ENCODE measurements at regions not wholly inside any gene's neighbourhood (a gene's known extent, or its start where the extent isn't known, plus 50 kb on each side); places are given as distances from the start of the nearest gene placed in this dataset.
A peak's percentile ranks its signal among the peaks of the same experiment; 100 is the strongest.

DNA sequence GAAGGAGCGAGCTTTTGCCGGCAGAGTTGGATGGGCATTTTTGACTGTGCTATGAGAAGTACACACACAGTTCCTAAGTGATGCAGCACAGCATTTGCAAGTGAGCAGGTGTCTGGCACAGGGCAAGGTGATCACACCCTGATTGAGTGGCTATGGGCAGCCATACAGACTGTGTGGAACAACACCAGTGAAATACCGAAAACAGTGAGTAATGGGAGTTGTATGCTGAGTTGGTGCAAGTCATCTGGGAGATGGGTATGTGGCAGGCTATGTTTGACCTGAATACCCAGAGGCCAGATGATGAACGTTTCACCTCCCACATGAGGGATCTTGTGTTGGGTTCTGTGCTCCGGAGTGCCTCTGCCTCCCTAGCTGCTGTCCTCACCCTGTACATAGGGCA is 53.5 kb upstream of the TIPARP start:
- intact Hi-C loops (cut with micrococcal nuclease), result no loop called here
- Mint-ChIP-seq H3K27ac (no peak overlapping the region), H3K4me1 (no peaks in the 10 kb centered on the region), H3K27me3 (no peaks in the 10 kb centered on the region), H3K36me3 (no peaks in the 10 kb centered on the region), H3K9me3 (no peaks in the 10 kb centered on the region), H3K4me3 (no peak overlapping the region)
- no peaks in the 10 kb centered on the region for H3K36me3 ChIP-seq (ENCODE audit: insufficient read depth, low read length)
- ChIA-PET CTCF (ENCODE audit: partially characterized antibody) (interaction anchor here (1.9 kb wide), 1 partner anchor 517 kb away, joined by 5 read pairs; no protein-coding TSS in a partner anchor), POLR2A (ENCODE audit: partially characterized antibody) (no interaction called here)
- H3K27ac ChIP-seq (ENCODE audit: low read depth, low read length), result no peak overlapping the region
- H3K4me3 ChIP-seq (ENCODE audit: low read length in 2 of 2), result no peak overlapping the region
- DNase-seq, result no peak
- H3K27me3 ChIP-seq (ENCODE audit: insufficient read depth, low read length), result no peaks in the 10 kb centered on the region
- H3K9me3 ChIP-seq (ENCODE audit: control insufficient read depth in 1 of 2, low read length in 2 of 2), result no peaks in the 10 kb centered on the region
- H3K4me1 ChIP-seq (ENCODE audit: insufficient read depth, low read length), result no peaks in the 10 kb centered on the region

DNA sequence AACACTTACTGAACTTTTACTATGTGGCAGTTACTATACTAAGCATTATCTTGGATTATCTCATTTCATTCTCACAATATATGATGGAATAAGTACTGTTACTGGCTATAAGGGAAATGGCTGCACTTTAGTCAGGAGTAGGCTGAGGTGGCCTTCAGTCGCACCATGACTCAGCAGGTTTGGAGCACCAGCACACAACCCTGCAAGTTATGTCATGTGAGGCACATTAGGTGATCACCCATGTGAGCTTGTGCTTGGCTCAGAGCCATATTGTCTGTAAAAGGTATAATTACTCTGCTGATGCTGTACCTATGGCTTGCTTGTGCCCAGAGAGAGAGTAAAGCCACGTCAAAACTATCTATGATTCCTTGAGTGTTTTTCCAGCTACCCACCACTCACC is 54.1 kb upstream of the TIPARP start:
- no peak overlapping the region for H3K4me3 ChIP-seq (ENCODE audit: low read length in 2 of 2)
- intact Hi-C loops (cut with micrococcal nuclease), result no loop called here
- no peaks in the 10 kb centered on the region for H3K9me3 Mint-ChIP-seq
- no peaks in the 10 kb centered on the region for H3K36me3 Mint-ChIP-seq
- H3K27ac ChIP-seq (ENCODE audit: low read depth, low read length), result no peak overlapping the region
- no peaks in the 10 kb centered on the region for H3K36me3 ChIP-seq (ENCODE audit: insufficient read depth, low read length)
- DNase-seq, result no peak
- H3K27me3 ChIP-seq (ENCODE audit: insufficient read depth, low read length), result no peaks in the 10 kb centered on the region
- POLR2A ChIA-PET (ENCODE audit: partially characterized antibody), result no interaction called here
- CTCF ChIA-PET (ENCODE audit: partially characterized antibody), result interaction anchor here (0.7 to 1.9 kb wide), 2 partner anchors 497 to 517 kb away, joined by 3 to 5 read pairs; no protein-coding TSS in a partner anchor
- no peaks in the 10 kb centered on the region for H3K4me1 Mint-ChIP-seq
- H3K27ac Mint-ChIP-seq, result no peak overlapping the region
- H3K9me3 ChIP-seq (ENCODE audit: control insufficient read depth in 1 of 2, low read length in 2 of 2), result no peaks in the 10 kb centered on the region
- no peaks in the 10 kb centered on the region for H3K4me1 ChIP-seq (ENCODE audit: insufficient read depth, low read length)
- H3K27me3 Mint-ChIP-seq, result no peaks in the 10 kb centered on the region
- no peak overlapping the region for H3K4me3 Mint-ChIP-seq

DNA sequence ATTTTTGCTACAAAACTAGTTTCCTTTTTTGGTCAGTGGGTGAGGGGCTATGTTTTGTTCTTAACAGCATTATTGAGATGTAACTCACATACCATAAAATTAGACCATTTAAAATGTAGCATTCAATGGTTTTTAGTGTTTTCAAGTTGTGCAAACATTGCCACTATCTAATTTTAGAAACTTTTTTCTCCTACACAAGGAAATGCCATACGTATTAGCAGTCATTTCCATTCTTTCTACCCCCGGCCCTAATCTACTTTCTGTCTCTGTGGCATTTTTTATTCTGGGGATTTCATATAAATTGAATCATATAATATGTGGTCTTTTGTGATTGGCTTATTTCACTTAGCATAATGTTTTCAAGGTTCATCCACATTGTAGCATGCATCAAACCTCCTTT is 55.0 kb upstream of the TIPARP start:
- no peaks in the 10 kb centered on the region for H3K4me1 ChIP-seq (ENCODE audit: insufficient read depth, low read length)
- CTCF ChIA-PET (ENCODE audit: partially characterized antibody), result interaction anchor here (0.7 kb wide), 1 partner anchor 498 kb away, joined by 3 read pairs; no protein-coding TSS in a partner anchor
- POLR2A ChIA-PET (ENCODE audit: partially characterized antibody), result no interaction called here

DNA sequence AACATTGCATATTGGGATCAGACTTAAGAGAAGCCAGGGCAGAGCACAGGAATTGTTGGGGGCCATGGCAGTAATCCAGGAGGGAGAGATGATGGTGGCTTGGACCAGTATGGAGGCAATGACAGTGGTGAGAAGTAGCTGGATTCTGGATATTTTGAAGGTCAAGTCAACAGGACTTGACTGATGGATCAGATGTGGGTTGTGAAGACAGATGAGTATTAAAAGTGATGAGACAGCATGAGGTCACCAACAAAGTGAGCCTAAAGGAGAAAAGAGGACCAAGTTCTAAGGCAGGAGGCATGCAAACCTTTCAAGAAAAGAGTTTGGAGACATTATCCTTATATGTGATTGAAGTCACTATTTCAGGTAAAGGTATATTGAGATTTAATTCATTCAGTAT is 56.6 kb upstream of the TIPARP start:
- Histone ChIP-seq H3K4me1 (ENCODE audit: insufficient read depth, low read length) (no peaks in the 10 kb centered on the region), H3K9me3 (ENCODE audit: control insufficient read depth in 1 of 2, low read length in 2 of 2) (no peaks in the 10 kb centered on the region), H3K27ac (ENCODE audit: low read depth, low read length) (no peak overlapping the region), H3K27me3 (ENCODE audit: insufficient read depth, low read length) (no peaks in the 10 kb centered on the region), H3K4me3 (ENCODE audit: low read length in 2 of 2) (no peak overlapping the region), H3K36me3 (ENCODE audit: insufficient read depth, low read length) (no peaks in the 10 kb centered on the region)
- no peak for DNase-seq
- no peaks in the 10 kb centered on the region for H3K9me3 Mint-ChIP-seq
- no peaks in the 10 kb centered on the region for H3K36me3 Mint-ChIP-seq
- ChIA-PET CTCF (ENCODE audit: partially characterized antibody) (no interaction called here), POLR2A (ENCODE audit: partially characterized antibody) (no interaction called here)
- H3K27ac Mint-ChIP-seq, result no peak overlapping the region
- H3K27me3 Mint-ChIP-seq, result no peaks in the 10 kb centered on the region
- no peaks in the 10 kb centered on the region for H3K4me1 Mint-ChIP-seq
- H3K4me3 Mint-ChIP-seq, result no peak overlapping the region
- intact Hi-C loops (cut with micrococcal nuclease), result no loop called here

More for the DNA sequence above, 55.0 kb upstream of the TIPARP start:
- Mint-ChIP-seq H3K4me3 (no peak overlapping the region), H3K36me3 (no peaks in the 10 kb centered on the region), H3K9me3 (no peaks in the 10 kb centered on the region), H3K4me1 (no peaks in the 10 kb centered on the region), H3K27ac (no peak overlapping the region), H3K27me3 (no peaks in the 10 kb centered on the region)
- Histone ChIP-seq H3K4me3 (ENCODE audit: low read length in 2 of 2) (no peak overlapping the region), H3K27ac (ENCODE audit: low read depth, low read length) (no peak overlapping the region), H3K9me3 (ENCODE audit: control insufficient read depth in 1 of 2, low read length in 2 of 2) (no peaks in the 10 kb centered on the region), H3K27me3 (ENCODE audit: insufficient read depth, low read length) (no peaks in the 10 kb centered on the region), H3K36me3 (ENCODE audit: insufficient read depth, low read length) (no peaks in the 10 kb centered on the region)
- DNase-seq, result no peak
- intact Hi-C loops (cut with micrococcal nuclease), result no loop called here

DNA sequence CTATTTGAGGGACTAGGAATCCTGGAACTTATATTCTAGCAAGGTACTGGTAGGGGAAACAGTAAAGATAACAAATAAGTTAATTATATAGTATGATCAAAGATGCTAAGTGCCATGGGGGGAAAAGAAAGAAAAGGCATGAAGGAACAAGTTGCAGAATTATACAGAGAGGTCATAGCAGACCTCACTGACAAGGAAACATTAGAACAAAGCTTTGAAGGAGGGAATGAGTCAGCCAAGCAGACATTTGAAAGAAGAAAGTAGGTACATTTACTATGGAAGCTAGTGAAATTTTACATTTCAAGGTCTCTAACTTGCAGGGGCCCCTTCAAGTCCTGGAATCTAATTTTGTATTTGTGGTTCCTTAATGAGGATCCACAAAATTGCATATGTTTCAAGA is 57.2 kb upstream of the TIPARP start:
- Histone ChIP-seq H3K27ac (ENCODE audit: low read depth, low read length) (no peak overlapping the region), H3K36me3 (ENCODE audit: insufficient read depth, low read length) (no peaks in the 10 kb centered on the region), H3K4me3 (ENCODE audit: low read length in 2 of 2) (no peak overlapping the region), H3K4me1 (ENCODE audit: insufficient read depth, low read length) (no peaks in the 10 kb centered on the region), H3K27me3 (ENCODE audit: insufficient read depth, low read length) (no peaks in the 10 kb centered on the region), H3K9me3 (ENCODE audit: control insufficient read depth in 1 of 2, low read length in 2 of 2) (no peaks in the 10 kb centered on the region)
- intact Hi-C loops (cut with micrococcal nuclease), result no loop called here
- ChIA-PET CTCF (ENCODE audit: partially characterized antibody) (no interaction called here), POLR2A (ENCODE audit: partially characterized antibody) (no interaction called here)
- no peaks in the 10 kb centered on the region for H3K4me1 Mint-ChIP-seq
- H3K9me3 Mint-ChIP-seq, result no peaks in the 10 kb centered on the region
- H3K27ac Mint-ChIP-seq, result no peak overlapping the region
- H3K4me3 Mint-ChIP-seq, result no peak overlapping the region
- no peaks in the 10 kb centered on the region for H3K27me3 Mint-ChIP-seq
- DNase-seq, result no peak
- no peaks in the 10 kb centered on the region for H3K36me3 Mint-ChIP-seq

DNA sequence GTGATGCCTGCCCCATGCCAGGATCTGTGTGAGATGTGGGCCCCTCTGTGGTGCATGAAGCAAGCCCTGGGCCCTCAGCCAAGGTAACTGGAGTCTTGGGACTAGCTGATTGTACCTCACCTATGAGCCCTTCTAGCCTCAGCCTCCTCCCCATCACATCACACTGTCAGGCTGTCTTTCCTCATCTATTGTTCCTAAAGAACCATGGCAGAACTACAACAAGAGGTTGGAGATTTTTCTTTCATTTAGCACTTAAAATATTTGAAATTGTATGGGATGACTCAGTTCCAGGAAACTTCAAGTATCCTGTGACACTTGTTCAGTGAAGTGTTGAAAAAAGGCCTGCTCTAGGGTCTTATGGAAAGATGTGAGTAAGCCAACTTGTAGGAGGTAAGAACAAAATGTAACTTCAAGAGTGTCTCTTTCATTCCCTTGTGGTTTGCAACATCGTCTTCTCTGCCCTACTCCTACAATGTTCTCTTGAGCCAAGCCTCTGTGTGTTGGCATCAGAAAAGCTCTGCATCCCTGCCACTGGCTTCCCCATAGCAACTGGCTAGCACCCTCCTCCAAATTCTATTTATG is 58.7 kb upstream of the TIPARP start:
- H3K27me3 Mint-ChIP-seq, result peaks cover 0 to 1% of the 10 kb centered on the region in 2 donors
- Histone ChIP-seq H3K27ac (ENCODE audit: low read depth, low read length) (no peak overlapping the region), H3K9me3 (ENCODE audit: control insufficient read depth in 1 of 2, low read length in 2 of 2) (no peaks in the 10 kb centered on the region), H3K36me3 (ENCODE audit: insufficient read depth, low read length) (no peaks in the 10 kb centered on the region), H3K27me3 (ENCODE audit: insufficient read depth, low read length) (no peaks in the 10 kb centered on the region), H3K4me1 (ENCODE audit: insufficient read depth, low read length) (no peaks in the 10 kb centered on the region), H3K4me3 (ENCODE audit: low read length in 2 of 2) (no peak overlapping the region)
- no peaks in the 10 kb centered on the region for H3K9me3 Mint-ChIP-seq
- intact Hi-C loops (cut with micrococcal nuclease), result no loop called here
- ChIA-PET CTCF (ENCODE audit: partially characterized antibody) (no interaction called here), POLR2A (ENCODE audit: partially characterized antibody) (interaction anchor here (1.2 kb wide), 1 partner anchor 58 kb away, joined by 4 read pairs; the partner anchor contains the start of gene TIPARP)
- no peaks in the 10 kb centered on the region for H3K36me3 Mint-ChIP-seq
- H3K27ac Mint-ChIP-seq, result peak overlapping the region in 1 of 7 donors; percentile 10
- no peak overlapping the region for H3K4me3 Mint-ChIP-seq
- no peak for DNase-seq
- no peaks in the 10 kb centered on the region for H3K4me1 Mint-ChIP-seq

DNA sequence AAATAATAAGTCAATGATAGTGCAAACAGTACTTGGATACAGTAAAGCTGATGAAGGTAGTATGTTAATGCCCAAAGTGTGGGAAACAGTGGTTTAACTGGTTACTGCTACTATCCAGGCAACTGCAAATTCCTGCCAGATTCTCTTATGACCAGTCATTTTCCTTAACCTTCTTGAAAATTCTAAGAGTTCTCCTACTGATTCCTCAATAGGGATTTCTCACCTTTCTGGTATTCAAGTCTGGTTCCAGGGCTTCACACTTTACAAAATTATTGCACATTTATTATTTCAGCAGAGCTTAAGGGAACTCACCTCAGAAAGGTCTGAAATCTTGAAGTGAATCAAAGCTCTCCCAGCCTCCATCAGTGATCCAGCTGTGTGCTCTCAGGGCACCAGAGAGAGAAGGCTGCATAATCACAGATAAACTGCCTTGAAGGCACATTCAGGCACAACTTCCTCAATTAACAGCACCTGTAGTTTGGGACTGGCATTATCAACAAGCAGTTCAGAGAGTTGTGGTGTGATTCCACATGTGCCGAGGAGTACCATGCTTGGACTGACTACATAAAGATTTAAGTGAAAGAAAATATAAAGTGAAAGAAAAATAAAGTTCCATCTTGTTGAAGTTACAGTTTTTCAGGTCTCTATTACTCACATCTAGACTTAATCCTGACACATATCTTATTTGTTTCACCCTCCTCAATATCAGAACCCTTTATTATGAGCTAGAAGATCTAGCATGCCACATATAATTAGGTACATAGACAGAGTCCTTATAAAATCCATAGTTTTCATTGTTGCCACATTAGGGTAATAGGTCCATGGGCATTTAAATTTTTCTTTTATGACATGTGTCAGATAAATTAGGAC is 59.5 kb upstream of the TIPARP start:
- H3K4me3 Mint-ChIP-seq, result no peak overlapping the region
- ChIA-PET POLR2A (ENCODE audit: partially characterized antibody) (no interaction called here), CTCF (ENCODE audit: partially characterized antibody) (interaction anchor here (1.2 kb wide), 1 partner anchor 522 kb away, joined by 4 read pairs; no protein-coding TSS in a partner anchor)
- peaks cover 0 to 3% (median 0%) of the 10 kb centered on the region in 4 donors for H3K4me1 Mint-ChIP-seq
- Histone ChIP-seq H3K36me3 (ENCODE audit: insufficient read depth, low read length) (no peaks in the 10 kb centered on the region), H3K9me3 (ENCODE audit: control insufficient read depth in 1 of 2, low read length in 2 of 2) (no peaks in the 10 kb centered on the region), H3K4me1 (ENCODE audit: insufficient read depth, low read length) (no peaks in the 10 kb centered on the region), H3K27me3 (ENCODE audit: insufficient read depth, low read length) (no peaks in the 10 kb centered on the region), H3K4me3 (ENCODE audit: low read length in 2 of 2) (no peak overlapping the region), H3K27ac (ENCODE audit: low read depth, low read length) (no peak overlapping the region)
- intact Hi-C loops (cut with micrococcal nuclease), result no loop called here
- no peaks in the 10 kb centered on the region for H3K9me3 Mint-ChIP-seq
- peaks cover 1 to 2% of the 10 kb centered on the region in 2 donors for H3K27me3 Mint-ChIP-seq
- DNase-seq, result no peak
- H3K36me3 Mint-ChIP-seq, result no peaks in the 10 kb centered on the region
- H3K27ac Mint-ChIP-seq, result no peak overlapping the region

Measured in CD4-positive, alpha-beta memory T cell (primary cell).